HG02759 (cell line): ENCODE measurements at regions not wholly inside any gene's neighbourhood (a gene's known extent, or its start where the extent isn't known, plus 50 kb on each side); places are given as distances from the start of the nearest gene placed in this dataset.
"Not testable (repeated sequence)": the region's sequence is repeated elsewhere in the genome, so short reads cannot be mapped to it uniquely, and the experiment has no call there.

ENCODE experiments used
- ATAC-seq: cut with Tn5 transposase; IDR thresholded peaks from one replicate; pipeline ENCODE4 v1.9.1; 2021; ENCODE audit warnings: mild to moderate bottlenecking, moderate library complexity; ENCODE audit not compliant: unreplicated experiment

DNA sequence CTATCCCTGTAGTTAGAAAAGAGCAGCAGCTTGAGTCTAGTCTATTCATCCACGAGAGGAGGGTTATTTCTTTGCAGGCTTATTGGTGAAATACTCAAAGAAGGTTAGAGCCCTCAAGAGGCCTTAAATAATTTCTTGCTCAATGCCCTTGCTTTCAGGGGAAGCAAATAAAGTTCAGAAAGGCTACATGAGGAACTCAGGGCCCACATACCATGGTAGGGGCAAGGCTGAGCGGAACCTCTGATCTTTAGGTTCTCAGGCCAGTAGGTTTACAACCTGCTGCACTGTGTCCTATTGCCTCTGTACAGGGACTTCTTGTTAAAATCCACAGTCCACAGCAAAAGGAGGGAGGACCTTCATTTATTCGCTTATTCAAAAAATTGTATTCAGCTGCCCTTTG, 101.7 kb downstream of the ADAMTS15 start:
- ATAC-seq: no peak

GRCh38 chr11:130550984-130551383, 102.5 kb downstream of the ADAMTS15 start:
- no peak for ATAC-seq

- ATAC-seq: no peak
These were observed 102.9 kb downstream of the ADAMTS15 start for GRCh38 chr11:130551388-130551787.

GRCh38 chr11:130553306-130553705, 104.9 kb downstream of the ADAMTS15 start:
- ATAC-seq: no peak

- no peak for ATAC-seq
These were observed 106.0 kb downstream of the ADAMTS15 start for GRCh38 chr11:130554241-130555055.

GRCh38 chr11:130555251-130555841, 106.9 kb downstream of the ADAMTS15 start:
- ATAC-seq: no peak

DNA sequence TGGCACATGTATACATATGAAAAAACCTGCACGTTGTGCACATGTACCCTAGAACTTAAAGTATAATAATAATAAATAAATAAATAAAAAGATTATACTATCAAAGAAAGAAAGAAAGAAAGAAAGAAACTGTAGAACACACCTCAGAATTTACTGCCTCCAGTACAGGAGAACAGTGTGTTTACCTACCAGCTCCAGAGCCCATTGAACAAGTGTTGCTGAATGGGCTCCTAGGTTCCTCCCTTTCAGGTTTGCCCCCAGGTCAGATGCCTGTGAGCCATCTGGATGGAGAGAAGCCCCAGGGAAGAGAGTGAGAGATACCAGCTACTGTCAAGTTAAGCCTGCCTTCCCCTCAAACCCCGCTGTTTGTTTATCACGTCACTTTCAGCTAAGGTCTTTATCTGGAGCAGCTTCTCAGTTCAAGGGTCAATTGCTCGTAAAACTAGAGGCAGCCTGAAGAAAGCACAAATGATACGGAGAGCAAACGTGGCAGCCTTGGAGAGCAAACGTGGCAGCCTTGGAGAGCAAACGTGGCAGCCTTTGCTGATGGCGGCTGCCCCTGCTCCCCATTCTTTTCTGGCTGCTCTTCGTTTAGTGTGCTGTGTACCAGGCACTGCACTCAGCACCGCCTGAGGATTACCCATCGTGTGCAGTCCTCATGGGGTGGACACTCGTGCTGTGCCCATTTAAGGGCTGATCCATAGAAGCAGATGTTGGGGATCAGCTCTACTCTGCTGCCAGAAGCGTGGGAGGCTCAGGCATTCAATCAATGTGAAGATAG, 111.7 kb downstream of the ADAMTS15 start:
- ATAC-seq: no peak

DNA sequence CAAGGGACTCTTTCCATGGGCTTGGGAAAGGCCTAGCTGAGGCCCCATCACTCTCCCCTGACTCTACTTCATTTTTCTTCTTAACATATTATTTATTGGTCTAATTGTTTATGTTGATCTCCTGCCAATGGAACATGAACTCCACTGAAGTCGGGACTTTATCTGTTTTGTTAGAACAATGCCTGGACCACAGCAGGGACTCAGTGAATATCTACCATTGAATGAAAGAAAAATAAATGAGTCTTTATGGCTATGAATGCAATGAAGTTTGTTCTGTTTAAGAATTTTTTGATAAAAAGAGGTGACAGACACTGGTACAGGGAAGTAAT, 112.3 kb downstream of the ADAMTS15 start:
- ATAC-seq: no peak

GRCh38 chr11:130561441-130561881, 113.0 kb downstream of the ADAMTS15 start:
- no peak for ATAC-seq

DNA sequence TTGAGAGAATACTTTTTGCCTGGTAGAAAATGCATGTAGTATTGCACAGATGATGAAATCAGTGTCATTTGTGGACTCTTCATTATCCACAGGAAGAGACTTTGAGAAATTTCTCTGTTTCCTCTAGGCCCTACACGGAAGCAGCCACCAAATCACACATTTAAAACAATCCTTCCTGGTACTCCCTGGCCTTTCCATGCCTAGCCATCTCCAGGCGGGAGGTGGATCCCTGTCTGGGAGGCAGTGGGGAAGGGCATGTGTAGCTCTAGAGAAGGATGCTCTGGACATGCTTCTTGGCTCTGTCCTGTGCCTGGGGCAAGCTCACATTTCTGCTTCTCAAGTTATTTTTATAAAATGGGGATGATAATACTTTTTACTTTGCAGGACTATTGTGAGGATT, 114.1 kb downstream of the ADAMTS15 start:
- no peak for ATAC-seq

DNA sequence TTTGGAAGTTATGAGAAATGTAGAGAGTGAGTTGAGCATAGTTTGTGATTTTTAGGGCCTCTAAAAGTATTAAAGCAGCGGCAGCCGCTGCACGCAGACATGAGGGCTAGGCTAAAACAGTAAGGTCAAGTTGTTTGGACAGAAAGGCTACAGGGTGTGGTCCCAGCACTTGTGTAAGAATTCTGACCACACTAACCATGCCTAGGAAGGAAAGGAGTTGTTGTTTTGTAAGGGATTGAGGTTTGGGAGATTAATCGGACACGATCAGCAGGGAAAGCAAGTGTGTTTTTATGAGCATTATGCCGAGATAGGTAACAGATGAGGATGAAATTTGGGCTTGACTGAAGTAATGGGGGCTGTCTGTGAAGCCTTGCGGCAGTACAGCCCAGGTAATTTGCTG, 117.9 kb downstream of the ADAMTS15 start:
- ATAC-seq: not testable (repeated sequence)

GRCh38 chr11:130571519-130571918, 123.1 kb downstream of the ADAMTS15 start:
- ATAC-seq: no peak

GRCh38 chr11:130571947-130572584, 123.6 kb downstream of the ADAMTS15 start:
- no peak for ATAC-seq

- no peak for ATAC-seq
These were observed 125.3 kb downstream of the ADAMTS15 start for GRCh38 chr11:130573767-130574166.

GRCh38 chr11:130574740-130575139, 126.3 kb downstream of the ADAMTS15 start:
- ATAC-seq: no peak

GRCh38 chr11:130576146-130576545, 127.7 kb downstream of the ADAMTS15 start:
- ATAC-seq: no peak

DNA sequence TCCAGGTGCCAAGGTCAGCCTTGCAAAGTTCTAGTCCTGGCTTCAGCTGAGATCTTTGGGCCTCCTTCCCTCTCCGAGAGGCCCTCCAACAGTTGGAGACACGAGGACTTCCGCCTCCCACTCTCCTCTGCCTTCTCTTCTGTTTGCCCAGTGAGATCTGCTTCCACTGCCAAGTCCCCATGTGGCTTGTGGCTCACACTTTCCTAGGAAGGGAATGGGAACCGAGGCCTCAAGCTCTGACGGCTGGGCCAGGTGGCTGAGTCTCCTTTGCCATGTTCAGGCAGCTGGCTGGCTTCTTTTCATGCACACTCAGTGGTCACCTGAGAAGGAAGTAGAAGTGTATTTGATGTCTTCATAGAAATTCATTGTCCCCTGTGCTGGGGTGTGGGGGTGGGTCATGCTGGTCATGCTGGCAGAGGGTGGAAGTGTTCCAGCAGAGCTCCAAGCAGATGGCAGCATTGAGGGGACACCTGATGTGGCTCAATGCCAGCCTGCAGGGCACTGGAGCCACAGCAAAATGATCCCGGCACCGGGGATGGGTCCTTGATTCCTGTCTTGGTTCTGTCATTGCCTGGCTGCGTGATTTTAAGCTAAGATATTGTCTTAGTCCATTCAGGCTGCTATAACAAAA, 130.4 kb downstream of the ADAMTS15 start:
- ATAC-seq: no peak

DNA sequence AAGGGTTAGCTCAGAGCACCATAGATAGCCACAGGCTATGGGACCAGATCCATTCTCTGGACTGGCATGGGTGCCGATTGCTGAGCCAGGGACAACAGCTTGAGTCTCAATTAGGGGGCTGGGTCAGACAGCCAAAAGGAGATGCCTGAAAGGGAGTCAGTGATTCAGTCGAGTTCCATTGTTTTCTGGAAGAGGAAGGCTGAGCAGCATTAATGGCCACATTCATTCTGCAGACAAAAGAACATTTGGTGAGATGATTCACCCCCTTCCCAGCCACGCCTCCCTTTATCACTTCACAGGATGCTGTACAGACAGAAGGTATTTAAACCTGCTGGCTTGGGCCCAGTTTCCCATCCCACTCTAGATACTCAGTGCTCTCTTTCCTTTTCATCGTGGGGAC, 131.9 kb downstream of the ADAMTS15 start:
- ATAC-seq: no peak

DNA sequence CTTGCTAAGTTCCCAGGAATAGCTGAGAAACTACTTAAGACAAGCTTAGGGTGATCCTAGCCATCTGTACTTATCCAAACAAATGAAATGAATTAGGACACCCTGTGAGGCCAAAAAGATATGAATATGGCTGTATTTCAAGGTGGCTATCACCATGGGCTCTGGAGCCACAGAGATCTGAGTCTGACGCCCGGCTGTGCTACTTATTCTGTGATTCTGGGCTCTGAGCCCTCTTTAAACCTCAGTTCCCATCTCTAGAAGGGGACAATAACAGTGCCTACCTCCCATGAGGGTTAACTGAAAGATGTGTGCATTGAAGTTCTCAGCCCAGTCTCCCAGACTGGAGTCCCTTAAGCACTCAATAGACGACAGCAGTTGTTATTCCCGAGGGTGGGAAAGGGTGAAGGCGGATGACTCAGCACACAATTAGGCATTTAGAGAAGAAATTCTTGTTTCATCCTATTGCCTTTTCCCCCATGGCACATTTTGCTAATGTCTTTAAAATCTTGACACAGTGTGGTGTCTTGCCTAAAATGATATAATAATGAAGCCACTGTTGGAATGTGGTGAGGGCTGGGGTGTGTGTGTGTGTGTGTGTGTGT, 132.5 kb downstream of the ADAMTS15 start:
- no peak for ATAC-seq

DNA sequence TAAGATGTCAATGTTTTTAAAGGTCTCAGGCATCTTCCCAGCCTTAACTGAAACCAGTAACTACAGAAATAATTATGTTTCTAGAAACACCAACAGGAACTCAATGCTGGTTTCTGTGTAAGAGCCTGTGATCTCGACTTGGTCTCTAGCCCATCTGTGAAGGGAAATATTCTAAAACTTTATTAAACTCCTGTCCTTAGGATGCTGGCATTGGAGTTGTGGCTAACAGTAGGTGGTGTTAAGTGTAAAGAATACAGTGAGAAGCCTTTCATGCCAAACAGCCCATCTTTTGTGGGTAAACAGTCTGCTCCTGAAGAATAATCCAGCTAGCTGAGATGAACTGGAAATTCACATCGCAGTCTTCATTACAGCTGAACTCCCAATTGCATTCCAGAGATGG, 133.2 kb downstream of the ADAMTS15 start:
- ATAC-seq: no peak

GRCh38 chr11:130582176-130582575, 133.7 kb downstream of the ADAMTS15 start:
- no peak for ATAC-seq
